ENCODE measurements at regions not wholly inside any gene's neighbourhood (a gene's known extent, or its start where the extent isn't known, plus 50 kb on each side); places are given as distances from the start of the nearest gene placed in this dataset.

- no peak overlapping the region for H3K4me3 ChIP-seq (ENCODE audit: control insufficient read depth, low read depth, low read length)
- DNase-seq (ENCODE audit: low read depth), result no peak
- no peak for TF ChIP-seq CTCF (IDR thresholded peaks at IDR 0.05; ENCODE audit: control insufficient read depth, insufficient read depth, low read depth, low read length, missing control alignments)
Measured at GRCh38 chr11:116390963-116391362, 381.8 kb downstream of the BUD13 start.

GRCh38 chr11:116388146-116388545 is 384.6 kb downstream of the BUD13 start:
- no peak for TF ChIP-seq CTCF (IDR thresholded peaks at IDR 0.05; ENCODE audit: control insufficient read depth, insufficient read depth, low read depth, low read length, missing control alignments)
- no peak for DNase-seq (ENCODE audit: low read depth)
- no peak overlapping the region for H3K4me3 ChIP-seq (ENCODE audit: control insufficient read depth, low read depth, low read length)

DNA sequence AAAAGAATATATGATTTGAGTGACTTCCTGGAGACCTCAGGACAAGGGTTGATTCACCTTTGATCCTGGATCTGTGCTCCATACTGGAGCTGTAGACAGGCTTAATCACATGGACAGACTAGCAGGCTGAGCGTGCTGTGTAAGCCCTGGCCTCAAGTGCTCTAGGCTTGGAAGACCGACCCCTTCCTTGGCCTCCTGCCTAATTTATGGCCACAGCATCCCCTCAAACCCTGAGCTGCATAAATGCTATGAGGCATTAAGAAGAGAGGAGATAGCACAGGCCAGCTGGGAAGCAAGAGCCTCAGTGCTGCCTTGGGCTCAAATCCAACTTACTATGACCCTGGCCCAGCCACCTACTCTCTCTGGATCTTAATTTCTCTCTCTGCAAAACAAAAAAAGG is 385.1 kb downstream of the BUD13 start:
- H3K4me3 ChIP-seq (ENCODE audit: control insufficient read depth, low read depth, low read length), result no peak overlapping the region
- no peak for DNase-seq (ENCODE audit: low read depth)
- no peak for TF ChIP-seq CTCF (IDR thresholded peaks at IDR 0.05; ENCODE audit: control insufficient read depth, insufficient read depth, low read depth, low read length, missing control alignments)

DNA sequence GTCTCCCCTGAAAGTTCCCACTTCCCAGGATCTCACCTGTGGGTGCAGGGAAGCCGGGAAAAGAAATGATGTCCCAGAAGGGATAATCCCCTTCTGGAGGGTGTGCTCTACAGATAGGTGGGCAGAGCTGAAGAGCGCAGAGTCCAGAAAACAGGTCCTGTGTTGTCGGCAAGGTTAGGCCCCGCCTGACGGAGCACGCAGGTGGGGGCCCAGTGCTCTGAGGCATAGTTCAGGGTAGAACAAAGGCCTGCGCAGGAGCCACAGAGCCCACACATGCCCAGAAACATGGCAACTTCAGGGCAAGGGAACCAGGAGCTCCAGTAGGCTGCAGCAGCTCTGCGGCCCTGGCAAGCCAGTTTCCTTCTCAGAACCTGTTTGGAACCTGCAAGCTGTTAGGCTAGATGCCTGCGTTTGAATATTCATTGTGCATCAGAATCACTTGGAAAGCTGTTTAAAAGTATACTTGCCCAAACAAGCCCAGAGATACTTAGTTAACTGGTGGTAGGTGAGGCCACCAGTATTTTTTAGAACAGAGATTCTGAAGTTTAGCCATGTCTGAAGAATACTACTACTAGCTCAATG is 386.6 kb downstream of the BUD13 start:
- TF ChIP-seq CTCF (IDR thresholded peaks at IDR 0.05; ENCODE audit: control insufficient read depth, insufficient read depth, low read depth, low read length, missing control alignments), result no peak
- no peak overlapping the region for H3K4me3 ChIP-seq (ENCODE audit: control insufficient read depth, low read depth, low read length)

GRCh38 chr11:116384876-116385275 is 387.9 kb downstream of the BUD13 start:
- DNase-seq (ENCODE audit: low read depth), result no peak
- TF ChIP-seq CTCF (IDR thresholded peaks at IDR 0.05; ENCODE audit: control insufficient read depth, insufficient read depth, low read depth, low read length, missing control alignments), result no peak
- H3K4me3 ChIP-seq (ENCODE audit: control insufficient read depth, low read depth, low read length), result no peak overlapping the region

More for the DNA sequence above, 386.6 kb downstream of the BUD13 start:
- DNase-seq (ENCODE audit: low read depth), result no peak

DNA sequence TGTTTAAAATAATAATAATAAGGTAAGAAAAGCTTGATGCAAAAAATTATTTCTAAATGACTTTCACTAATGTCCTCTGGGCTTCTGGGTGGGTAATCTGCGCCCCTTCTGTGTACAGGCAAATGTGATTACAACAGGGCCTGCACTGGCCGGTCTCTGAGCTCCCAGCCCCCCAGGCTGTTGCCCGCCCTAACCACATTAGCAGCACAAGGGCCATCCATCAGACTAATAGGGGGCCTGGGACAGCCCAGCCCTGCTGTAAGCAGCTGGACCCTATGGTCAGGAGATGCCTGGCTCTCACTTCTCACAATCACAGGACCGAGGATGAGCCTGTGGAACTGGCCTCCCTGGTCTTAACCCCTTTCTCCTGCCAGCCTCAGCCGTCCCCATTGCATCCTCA is 388.4 kb downstream of the BUD13 start:
- no peak for DNase-seq (ENCODE audit: low read depth)
- H3K4me3 ChIP-seq (ENCODE audit: control insufficient read depth, low read depth, low read length), result no peak overlapping the region
- TF ChIP-seq CTCF (IDR thresholded peaks at IDR 0.05; ENCODE audit: control insufficient read depth, insufficient read depth, low read depth, low read length, missing control alignments), result no peak

Data from AG09309 (cell line).